Activated naive CD4-positive, alpha-beta T cell treated with anti-CD3 and anti-CD28 coated beads, Interleukin-2, amount 50 U/mL, for 72 hours (primary cell): ENCODE measurements at regions not wholly inside any gene's neighbourhood (a gene's known extent, or its start where the extent isn't known, plus 50 kb on each side); places are given as distances from the start of the nearest gene placed in this dataset.

Source experiments
- ATAC-seq, 2 donors: fragments of 150-1000 bp; cut with Tn5 transposase; 2 replicates each; pipeline ENCODE4 v1.10.0; 2021; ENCODE audit warnings: mild to moderate bottlenecking in 2 of 2, moderate library complexity in 2 of 2
- DNase-seq, 2 donors: peaks; one replicate each; pipeline ENCODE4 v3.0.0; 2021 to 2022; ENCODE audit warnings: low spot score in 2 of 2
- H3K27ac Mint-ChIP-seq, 2 donors: one replicate each; pipeline ENCODE4 v1.8.0; 2022; ENCODE audit warnings: mild to moderate bottlenecking in 2 of 2, mixed read lengths in 2 of 2
- H3K36me3 Mint-ChIP-seq, 2 donors: one replicate each; pipeline ENCODE4 v1.8.0; 2022; ENCODE audit warnings: mixed read lengths in 2 of 2
- H3K9me3 Mint-ChIP-seq, 2 donors: one replicate each; pipeline ENCODE4 v1.8.0; 2022; ENCODE audit warnings: mixed read lengths in 2 of 2

- no peaks in the 10 kb centered on the region for H3K36me3 Mint-ChIP-seq
- H3K9me3 Mint-ChIP-seq = peaks cover 12 to 15% of the 10 kb centered on the region in 2 donors
- DNase-seq (no peak), ATAC-seq (no peak)
- H3K27ac Mint-ChIP-seq = no peak overlapping the region
These were observed 63.5 kb downstream of the PCDH18 start for GRCh38 chr4:137468836-137469235.

DNA sequence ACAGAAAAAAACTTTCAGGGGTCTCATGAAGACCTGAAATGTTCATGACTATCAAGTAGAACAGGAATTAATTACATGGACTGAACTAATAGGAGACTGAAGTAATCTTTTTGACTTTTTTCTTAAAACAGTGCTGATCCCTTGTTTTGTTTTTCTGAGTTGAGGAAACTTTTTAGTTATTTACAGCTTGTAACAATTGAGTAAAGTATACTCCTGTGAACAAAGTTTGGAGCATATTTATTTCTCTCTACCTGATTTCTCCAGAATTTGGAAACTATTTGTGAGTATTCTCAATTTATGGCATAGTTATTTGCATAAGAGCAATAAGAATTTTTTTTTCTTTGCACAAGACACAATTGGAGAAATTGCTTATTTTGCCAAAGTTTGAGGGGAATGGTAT is 64.8 kb downstream of the PCDH18 start:
- H3K9me3 Mint-ChIP-seq = peaks cover 15 to 17% of the 10 kb centered on the region in 2 donors
- DNase-seq (no peak), ATAC-seq (no peak)
- H3K36me3 Mint-ChIP-seq = no peaks in the 10 kb centered on the region
- no peak overlapping the region for H3K27ac Mint-ChIP-seq

DNA sequence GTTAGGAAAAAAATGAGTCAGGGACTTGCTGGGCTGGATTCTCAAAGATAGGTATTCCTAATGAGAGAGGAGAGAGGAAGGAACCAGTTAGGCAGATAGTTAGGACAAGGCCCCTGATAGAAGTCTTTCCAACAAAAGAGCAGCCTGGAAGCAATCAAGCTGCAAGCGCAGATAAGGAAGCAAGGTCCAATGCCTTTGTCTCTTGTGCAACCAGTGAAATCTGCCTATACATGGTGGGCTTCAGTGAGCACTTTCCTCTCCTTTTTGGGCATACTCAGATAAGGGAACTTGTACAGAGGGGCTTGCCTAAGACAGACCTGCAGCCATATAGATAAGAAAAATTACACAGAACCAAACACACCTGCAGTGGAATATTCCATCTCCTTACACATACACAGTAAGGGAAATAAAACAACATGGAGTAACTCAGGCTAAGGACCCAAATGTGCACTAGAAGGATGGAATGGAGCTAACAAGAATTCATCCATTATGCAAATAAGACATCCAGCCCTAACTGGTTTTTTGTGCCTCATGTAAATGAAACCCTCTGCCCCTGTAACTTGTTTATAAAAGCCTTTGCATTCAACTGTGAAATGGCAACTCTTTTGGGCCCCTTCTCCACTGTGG is 68.8 kb downstream of the PCDH18 start:
- Mint-ChIP-seq H3K27ac (no peak overlapping the region), H3K9me3 (peaks cover 19 to 26% of the 10 kb centered on the region in 2 donors), H3K36me3 (no peaks in the 10 kb centered on the region)
- no peak for ATAC-seq
- DNase-seq = no peak

GRCh38 chr4:137455647-137456321 is 76.5 kb downstream of the PCDH18 start:
- Mint-ChIP-seq H3K36me3 (no peaks in the 10 kb centered on the region), H3K27ac (no peak overlapping the region), H3K9me3 (peaks cover 14 to 15% of the 10 kb centered on the region in 2 donors)
- no peak for DNase-seq
- ATAC-seq = no peak

GRCh38 chr4:137454767-137455166 is 77.5 kb downstream of the PCDH18 start:
- no peaks in the 10 kb centered on the region for H3K36me3 Mint-ChIP-seq
- ATAC-seq = no peak
- no peak for DNase-seq
- H3K9me3 Mint-ChIP-seq = peaks cover 10 to 11% of the 10 kb centered on the region in 2 donors
- H3K27ac Mint-ChIP-seq = no peak overlapping the region

- Mint-ChIP-seq H3K36me3 (no peaks in the 10 kb centered on the region), H3K27ac (no peak overlapping the region), H3K9me3 (peaks cover 10 to 11% of the 10 kb centered on the region in 2 donors)
- ATAC-seq = peak in 1 of 2 donors; percentile 59
- no peak for DNase-seq
These were observed 79.5 kb downstream of the PCDH18 start for GRCh38 chr4:137452799-137453198.

- peaks cover 12 to 13% of the 10 kb centered on the region in 2 donors for H3K9me3 Mint-ChIP-seq
- no peak for ATAC-seq
- no peaks in the 10 kb centered on the region for H3K36me3 Mint-ChIP-seq
- H3K27ac Mint-ChIP-seq = no peak overlapping the region
- no peak for DNase-seq
These were observed 81.0 kb downstream of the PCDH18 start for GRCh38 chr4:137451172-137451825.

DNA sequence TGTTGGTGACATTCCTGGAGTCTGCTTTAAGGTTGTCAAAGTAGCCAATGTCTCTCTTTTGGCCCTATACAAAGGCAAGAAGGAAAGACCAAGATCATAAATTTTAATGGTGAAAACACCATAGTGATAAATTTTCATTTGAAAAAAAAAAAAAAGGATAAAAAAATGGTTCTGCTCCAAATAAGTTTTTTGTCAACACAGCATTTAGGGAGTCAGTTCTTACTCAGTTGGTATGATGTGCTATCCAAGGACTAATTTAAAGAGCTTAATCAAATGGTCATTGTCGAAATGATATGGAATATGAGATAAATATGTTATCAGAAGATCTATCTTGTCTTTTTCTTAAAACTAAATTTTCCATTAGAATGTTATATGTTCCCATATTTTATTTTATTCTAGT is 83.9 kb downstream of the PCDH18 start:
- Mint-ChIP-seq H3K36me3 (no peaks in the 10 kb centered on the region), H3K9me3 (peaks cover 14 to 19% of the 10 kb centered on the region in 2 donors), H3K27ac (no peak overlapping the region)
- no peak for DNase-seq
- no peak for ATAC-seq

DNA sequence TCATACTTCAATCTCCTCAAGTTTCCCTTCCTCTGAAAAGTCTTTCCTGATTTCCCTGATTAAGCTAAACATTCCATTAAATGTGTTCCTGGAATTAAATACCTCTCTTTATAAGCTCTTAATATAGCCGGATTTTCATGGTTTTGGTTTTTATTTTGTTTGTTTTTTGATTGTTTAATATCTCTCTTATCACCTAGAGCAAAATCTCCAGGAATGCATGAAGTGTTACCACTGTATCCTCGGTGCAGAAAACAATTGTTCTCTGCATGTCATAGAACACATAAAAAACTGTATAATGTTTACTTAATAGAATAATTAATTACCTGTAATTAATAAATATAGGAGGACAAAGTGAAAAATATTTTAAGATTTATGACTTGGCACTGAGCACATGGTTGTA is 86.2 kb downstream of the PCDH18 start:
- Mint-ChIP-seq H3K36me3 (no peaks in the 10 kb centered on the region), H3K9me3 (peaks cover 8 to 12% of the 10 kb centered on the region in 2 donors), H3K27ac (no peak overlapping the region)
- ATAC-seq (no peak), DNase-seq (no peak)

DNA sequence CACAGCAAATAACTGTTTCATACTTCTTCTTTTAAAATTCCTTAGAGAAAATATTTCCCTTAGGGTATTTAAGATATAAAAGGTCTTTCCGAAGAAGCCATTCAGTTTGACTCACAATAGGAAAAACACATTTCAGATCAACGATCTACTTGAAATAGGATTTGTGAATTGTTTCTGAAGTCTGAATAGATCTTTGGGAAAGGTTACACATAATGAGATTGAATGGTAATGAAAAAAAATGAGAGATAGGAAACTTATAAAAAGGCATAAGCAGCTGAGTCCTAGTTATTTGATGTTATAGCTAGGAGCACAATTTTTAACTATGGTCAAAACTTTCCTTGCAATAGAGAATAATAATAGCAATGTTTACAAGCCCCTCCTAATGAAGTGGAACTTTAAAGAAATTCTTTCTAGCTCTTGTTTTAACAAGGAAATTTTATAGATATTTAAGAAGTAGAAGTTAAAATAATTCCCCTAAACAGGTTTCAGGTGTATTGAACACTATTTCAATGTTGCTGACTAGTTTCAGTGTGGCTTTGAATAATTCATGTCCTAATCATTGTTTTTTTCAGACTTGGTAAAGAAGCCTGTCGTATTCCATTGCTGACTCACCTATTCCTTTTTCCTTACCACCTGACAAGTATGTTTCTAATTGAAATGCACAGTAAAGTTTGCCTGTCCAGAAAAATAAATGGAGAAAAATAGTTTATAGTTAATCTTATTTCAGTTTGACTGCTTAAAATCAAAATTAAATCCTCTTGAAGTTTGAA is 89.1 kb downstream of the PCDH18 start:
- H3K27ac Mint-ChIP-seq = no peak overlapping the region
- H3K36me3 Mint-ChIP-seq = no peaks in the 10 kb centered on the region
- no peak for ATAC-seq
- peaks cover 8 to 12% of the 10 kb centered on the region in 2 donors for H3K9me3 Mint-ChIP-seq
- DNase-seq = no peak

GRCh38 chr4:137432446-137433311 is 99.6 kb downstream of the PCDH18 start:
- no peak for ATAC-seq
- Mint-ChIP-seq H3K27ac (no peak overlapping the region), H3K36me3 (no peaks in the 10 kb centered on the region), H3K9me3 (peaks cover 7 to 9% of the 10 kb centered on the region in 2 donors)
- no peak for DNase-seq

DNA sequence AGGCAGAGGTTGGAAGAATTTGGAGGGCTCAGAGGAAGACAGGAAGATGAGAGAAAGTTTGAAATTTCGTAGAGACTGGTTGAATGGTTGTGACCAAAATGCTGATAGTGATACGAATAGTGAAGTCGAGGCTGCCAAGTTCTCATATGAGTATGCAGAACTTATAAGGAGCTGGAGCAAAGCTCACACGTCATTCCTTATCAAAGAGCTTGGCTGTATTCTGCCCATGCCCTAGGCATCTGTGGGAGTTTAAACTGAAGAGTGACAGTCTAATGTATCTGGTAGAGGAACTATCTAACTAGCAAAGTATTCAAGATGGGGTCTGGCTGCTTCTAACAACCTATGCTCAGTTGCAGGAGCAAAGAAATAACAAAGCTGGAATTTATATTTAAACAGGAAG is 102.1 kb downstream of the PCDH18 start:
- H3K27ac Mint-ChIP-seq = no peak overlapping the region
- H3K9me3 Mint-ChIP-seq = peaks cover 0 to 6% of the 10 kb centered on the region in 2 donors
- no peak for ATAC-seq
- DNase-seq = no peak
- H3K36me3 Mint-ChIP-seq = no peaks in the 10 kb centered on the region

GRCh38 chr4:137427411-137427810 is 104.9 kb downstream of the PCDH18 start:
- no peak for DNase-seq
- Mint-ChIP-seq H3K36me3 (no peaks in the 10 kb centered on the region), H3K9me3 (peaks cover 13 to 15% of the 10 kb centered on the region in 2 donors), H3K27ac (no peak overlapping the region)
- ATAC-seq = no peak

GRCh38 chr4:137425281-137425680 is 107.0 kb downstream of the PCDH18 start:
- no peak for DNase-seq
- Mint-ChIP-seq H3K36me3 (no peaks in the 10 kb centered on the region), H3K27ac (no peak overlapping the region), H3K9me3 (peaks cover 13 to 20% of the 10 kb centered on the region in 2 donors)
- no peak for ATAC-seq

DNA sequence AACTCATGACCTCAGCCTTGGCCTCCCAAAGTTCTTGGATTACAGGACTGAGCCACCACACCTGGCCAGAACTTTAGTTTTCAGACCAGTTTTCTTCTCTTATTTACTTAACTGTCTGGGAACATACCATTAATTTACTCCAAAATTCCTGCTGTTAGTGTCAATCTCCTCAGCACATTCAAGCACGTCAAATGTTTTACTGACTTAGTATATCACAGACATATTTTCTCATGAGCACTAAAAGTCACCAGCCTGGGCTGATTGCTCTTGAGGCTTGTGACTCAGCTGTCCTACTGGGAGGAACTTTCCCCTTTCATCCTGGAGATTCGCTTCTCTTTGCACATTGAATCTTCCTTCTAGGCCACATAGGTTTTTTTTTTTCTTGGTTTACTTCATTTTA is 109.6 kb downstream of the PCDH18 start:
- Mint-ChIP-seq H3K9me3 (peaks cover 13 to 20% of the 10 kb centered on the region in 2 donors), H3K36me3 (no peaks in the 10 kb centered on the region), H3K27ac (no peak overlapping the region)
- ATAC-seq (no peak), DNase-seq (no peak)

- DNase-seq = no peak
- H3K9me3 Mint-ChIP-seq = peaks cover 13 to 20% of the 10 kb centered on the region in 2 donors
- no peak for ATAC-seq
- no peak overlapping the region for H3K27ac Mint-ChIP-seq
- no peaks in the 10 kb centered on the region for H3K36me3 Mint-ChIP-seq
These were observed 110.5 kb downstream of the PCDH18 start for GRCh38 chr4:137421796-137422195.
